Keratinocyte (primary cell): ENCODE measurements at regions not wholly inside any gene's neighbourhood (a gene's known extent, or its start where the extent isn't known, plus 50 kb on each side); places are given as distances from the start of the nearest gene placed in this dataset.

Source experiments
- DNase-seq: peaks from one replicate; pipeline ENCODE4 v3.0.0-alpha.2; 2011; ENCODE audit warnings: low read depth, missing footprints, low spot score
- FAIRE-seq: peaks from 2 replicates; lab custom pipeline; 2011; peaks lifted over from hg19 to GRCh38; lab: Jason Lieb, UNC
- H2AFZ ChIP-seq: 2 replicates; pipeline ENCODE4 v1.6.0; 2012; ENCODE audit warnings: low read length, control low read depth, inconsistent platforms; ENCODE audit not compliant: control insufficient read depth
- H3K27ac ChIP-seq: 2 replicates; pipeline ENCODE4 v1.5.1; 2011; ENCODE audit warnings: low read length; ENCODE audit not compliant: control insufficient read depth, insufficient read depth
- H3K27me3 ChIP-seq: 3 replicates; pipeline ENCODE4 v1.6.0; 2011; ENCODE audit warnings: low read length; ENCODE audit not compliant: control insufficient read depth, insufficient read depth; ENCODE audit errors: extremely low read depth
- H3K36me3 ChIP-seq, 2 experiments: 2 replicates in 1 of 2; 3 replicates in 1 of 2; pipeline ENCODE4 v1.5.1; 2011; ENCODE audit warnings: low read length in 2 of 2, mild to moderate bottlenecking in 1 of 2; ENCODE audit not compliant: control insufficient read depth in 2 of 2, insufficient read depth in 2 of 2; ENCODE audit errors: extremely low read depth in 1 of 2
- H3K4me1 ChIP-seq: 3 replicates; pipeline ENCODE4 v1.5.1; 2011; ENCODE audit warnings: low read length; ENCODE audit not compliant: control insufficient read depth, insufficient read depth; ENCODE audit errors: extremely low read depth
- H3K4me2 ChIP-seq: 3 replicates; pipeline ENCODE4 v1.6.0; 2011; ENCODE audit warnings: low read depth, low read length; ENCODE audit not compliant: control insufficient read depth, insufficient read depth; ENCODE audit errors: extremely low read depth
- H3K4me3 ChIP-seq, 3 experiments: fragments of 200-600 bp in 1 of 3; sonication (generic) in 1 of 3; 2 replicates in 2 of 3; 3 replicates in 1 of 3; pipeline ENCODE4 v1.5.1; 2011 to 2016; ENCODE audit warnings: low read length in 3 of 3, mild to moderate bottlenecking in 3 of 3, control low read depth in 2 of 3, inconsistent platforms in 1 of 3, low read depth in 1 of 3, mixed read lengths in 1 of 3, mixed run types in 1 of 3, moderate library complexity in 1 of 3; ENCODE audit not compliant: control insufficient read depth in 2 of 3, insufficient read depth in 2 of 3; ENCODE audit errors: extremely low read depth in 1 of 3
- H3K79me2 ChIP-seq: 2 replicates; pipeline ENCODE4 v1.6.0; 2012; ENCODE audit warnings: low read length; ENCODE audit not compliant: control insufficient read depth, insufficient read depth
- H3K9ac ChIP-seq: 3 replicates; pipeline ENCODE4 v1.6.0; 2011; ENCODE audit warnings: low read length; ENCODE audit not compliant: control insufficient read depth, insufficient read depth; ENCODE audit errors: extremely low read depth
- H3K9me1 ChIP-seq: 3 replicates; pipeline ENCODE4 v1.6.0; 2011; ENCODE audit warnings: low read length; ENCODE audit not compliant: control insufficient read depth, insufficient read depth; ENCODE audit errors: extremely low read depth
- H3K9me3 ChIP-seq: 2 replicates; pipeline ENCODE4 v1.5.1; 2012; ENCODE audit warnings: low read depth, low read length; ENCODE audit not compliant: control insufficient read depth
- H4K20me1 ChIP-seq: 3 replicates; pipeline ENCODE4 v1.6.0; 2011; ENCODE audit warnings: low read length; ENCODE audit not compliant: control insufficient read depth, insufficient read depth; ENCODE audit errors: extremely low read depth
- CTCF ChIP-seq, 3 experiments: IDR thresholded peaks in 1 of 3; conservative IDR thresholded peaks in 1 of 3; optimal IDR thresholded peaks in 1 of 3; 2 replicates in 2 of 3; 3 replicates in 1 of 3; pipeline versions ENCODE3 to v1.5.1; 2011; ENCODE audit warnings: low read length in 3 of 3, mild to moderate bottlenecking in 3 of 3, moderate library complexity in 2 of 3, control low read depth in 1 of 3, inconsistent platforms in 1 of 3; ENCODE audit not compliant: insufficient read depth in 2 of 3; ENCODE audit errors: extremely low read depth in 1 of 3
- EZH2 ChIP-seq: IDR thresholded peaks from one replicate; pipeline ENCODE4 v1.6.1; 2012; ENCODE audit warnings: inconsistent platforms, mild to moderate bottlenecking, low read length, moderate library complexity
- dilution Hi-C: fragments of 300-500 bp; cut with MboI; formaldehyde crosslinking; loops from one replicate; pipeline ENCODE4 v1.7.0; 2020; ENCODE audit warnings: low sequenced_read_pairs; ENCODE audit not compliant: extremely low pct_ligation_motif_present

DNA sequence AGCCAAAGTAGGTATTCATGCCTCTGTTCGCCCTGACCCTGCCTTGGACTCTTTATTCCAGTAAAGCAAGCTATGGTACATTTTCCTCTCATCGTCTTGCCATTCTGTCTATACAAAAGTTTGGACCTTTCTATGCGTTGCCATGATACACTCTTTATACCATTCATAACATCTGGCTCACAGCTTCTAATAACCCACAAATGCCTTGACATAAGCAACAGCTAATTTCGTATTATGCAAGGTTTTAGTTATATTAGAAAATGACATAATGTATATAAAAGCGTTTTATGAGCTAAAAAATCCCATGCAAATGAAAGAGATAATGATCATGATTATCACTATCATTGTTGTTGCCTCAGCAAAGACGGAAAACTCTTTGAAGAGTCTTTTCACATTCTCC is 265.7 kb downstream of the TMEM167A start:
- no peaks in the 10 kb centered on the region for H3K9me3 ChIP-seq

DNA sequence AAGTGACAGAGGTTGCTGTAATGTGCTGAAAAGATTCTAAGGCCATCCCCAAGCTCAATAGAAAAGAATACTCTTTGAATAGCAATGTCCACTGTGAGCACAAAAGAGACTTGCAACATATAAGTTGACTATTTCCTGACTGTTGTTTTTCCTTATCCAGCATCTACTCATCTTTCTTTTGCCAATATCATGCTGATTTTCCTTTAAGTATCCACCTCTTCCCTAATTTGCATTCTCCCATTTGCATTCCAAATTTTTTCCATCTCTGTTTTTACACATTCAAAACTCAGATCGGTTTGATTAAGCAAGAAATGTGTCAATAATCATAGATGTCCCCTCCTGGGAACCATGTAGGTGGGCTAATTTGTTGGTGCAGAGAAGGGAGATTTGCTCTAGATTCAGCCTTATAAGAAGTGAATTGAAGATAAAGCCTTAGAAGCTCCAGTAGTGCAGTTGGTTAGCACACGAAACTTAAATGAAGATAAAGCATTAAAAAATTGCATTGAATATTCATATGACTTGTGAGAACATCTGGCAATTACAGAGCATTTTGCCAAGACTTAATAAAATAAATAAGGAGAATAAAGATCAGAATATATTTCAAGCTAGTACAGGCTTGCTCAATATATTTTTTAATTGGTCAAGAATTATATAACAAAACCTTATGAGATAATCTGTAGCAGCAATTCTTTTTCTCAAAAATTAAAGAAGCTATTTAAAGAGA is 267.6 kb downstream of the TMEM167A start:
- TF ChIP-seq EZH2 = no peak
- TF ChIP-seq CTCF (optimal IDR thresholded peaks at IDR 0.05 in 1 of 3, IDR thresholded peaks at IDR 0.05 in 1 of 3, conservative IDR thresholded peaks at IDR 0.05 in 1 of 3; ENCODE audit: extremely low read depth in 1 of 3, insufficient read depth in 2 of 3, low read length in 3 of 3) = no peak
- Histone ChIP-seq H3K4me1 (no peaks in the 10 kb centered on the region), H2AFZ (no peak overlapping the region), H3K27me3 (no peaks in the 10 kb centered on the region), H3K9me3 (no peaks in the 10 kb centered on the region), H3K79me2 (no peaks in the 10 kb centered on the region), H3K9me1 (no peaks in the 10 kb centered on the region), H3K4me3 (no peak overlapping the region), H4K20me1 (no peaks in the 10 kb centered on the region), H3K9ac (no peak overlapping the region), H3K36me3 (no peaks in the 10 kb centered on the region), H3K4me2 (no peak overlapping the region), H3K27ac (no peak overlapping the region)
- dilution Hi-C loops = no loop called here
- DNase-seq = no peak
- no peak for FAIRE-seq

More for the DNA sequence above, 265.7 kb downstream of the TMEM167A start:
- dilution Hi-C loops = no loop called here
- FAIRE-seq (no peak), DNase-seq (no peak)
- Histone ChIP-seq H3K4me2 (no peak overlapping the region), H3K79me2 (no peaks in the 10 kb centered on the region), H3K36me3 (no peaks in the 10 kb centered on the region), H3K4me3 (no peak overlapping the region), H3K9ac (no peak overlapping the region), H3K27ac (no peak overlapping the region), H2AFZ (no peak overlapping the region), H3K9me1 (no peaks in the 10 kb centered on the region), H3K4me1 (no peaks in the 10 kb centered on the region), H3K27me3 (no peaks in the 10 kb centered on the region), H4K20me1 (no peaks in the 10 kb centered on the region)
- TF ChIP-seq CTCF (optimal IDR thresholded peaks at IDR 0.05 in 1 of 3, IDR thresholded peaks at IDR 0.05 in 1 of 3, conservative IDR thresholded peaks at IDR 0.05 in 1 of 3; ENCODE audit: extremely low read depth in 1 of 3, insufficient read depth in 2 of 3, low read length in 3 of 3) (no peak), EZH2 (no peak)
